Vagina (tissue), 2 donors: ENCODE measurements at regions not wholly inside any gene's neighbourhood (a gene's known extent, or its start where the extent isn't known, plus 50 kb on each side); places are given as distances from the start of the nearest gene placed in this dataset.

Experiments
- CTCF ChIP-seq, 3 experiments: fragments of 450-650 bp in 2 of 3; fragments of 200-600 bp in 1 of 3; sonication (generic) in 1 of 3; IDR thresholded peaks; one replicate each; pipeline ENCODE4 v1.5.1; 2017 to 2019; ENCODE audit warnings: antibody characterized with exemption in 3 of 3, mild to moderate bottlenecking in 2 of 3, moderate library complexity in 2 of 3
- POLR2AphosphoS5 ChIP-seq, 2 donors: sonication (generic); formaldehyde crosslinking; IDR thresholded peaks; one replicate each; pipeline ENCODE4 v1.9.0; 2017; ENCODE audit warnings: antibody characterized with exemption in 2 of 2, mild to moderate bottlenecking in 2 of 2, low read depth in 1 of 2; ENCODE audit not compliant: insufficient read depth in 1 of 2

- no peak for TF ChIP-seq CTCF (IDR thresholded peaks at IDR 0.05)
- TF ChIP-seq POLR2AphosphoS5 (IDR thresholded peaks at IDR 0.05; ENCODE audit: insufficient read depth in 1 of 2, low read depth in 1 of 2): no peak
Measured at GRCh38 chr16:86355951-86356350, 154.4 kb upstream of the FOXF1 start.
